K562 (cell line): ENCODE measurements at regions not wholly inside any gene's neighbourhood (a gene's known extent, or its start where the extent isn't known, plus 50 kb on each side); places are given as distances from the start of the nearest gene placed in this dataset.

Source experiments
- MXI1 ChIP-seq: IDR thresholded peaks from 2 replicates; pipeline ENCODE4 v1.6.1; 2011; ENCODE audit warnings: low read depth, mild to moderate bottlenecking, improper control_type of control experiment, low read length
- NELFE ChIP-seq: IDR thresholded peaks from 2 replicates; pipeline ENCODE4 v1.6.1; 2011; ENCODE audit warnings: mild to moderate bottlenecking; ENCODE audit not compliant: insufficient read depth, insufficient read length
- NR3C1 ChIP-seq: sonication (generic); formaldehyde crosslinking; IDR thresholded peaks from 2 replicates; pipeline ENCODE4 v1.8.1; 2022; ENCODE audit warnings: missing genetic modification reagents
- SAFB2 ChIP-seq: fragments of 200-400 bp; formaldehyde crosslinking; IDR thresholded peaks from 2 replicates; pipeline ENCODE4 v1.6.1; 2018; ENCODE audit warnings: borderline replicate concordance, low read length, low read depth, moderate library complexity; ENCODE audit not compliant: severe bottlenecking
- SIRT6 ChIP-seq: IDR thresholded peaks from one replicate; pipeline ENCODE4 v1.6.1; 2012; ENCODE audit warnings: low read depth, mild to moderate bottlenecking, control low read depth, inconsistent platforms, low read length, moderate library complexity
- SP1 ChIP-seq: sonication (generic); formaldehyde crosslinking; IDR thresholded peaks from 2 replicates; pipeline ENCODE4 v1.8.1; 2022; ENCODE audit warnings: mild to moderate bottlenecking, missing genetic modification reagents
- STAG1 ChIP-seq: sonication (generic); formaldehyde crosslinking; IDR thresholded peaks from 2 replicates; pipeline ENCODE4 v1.5.0; 2020; ENCODE audit warnings: missing genetic modification reagents, borderline replicate concordance
- ZNF717 ChIP-seq: fragments of 250-450 bp; sonication (Bioruptor Pico); IDR thresholded peaks from 2 replicates; pipeline ENCODE4 v1.5.0; 2021
- TF ChIP-seq, protein P1 (sequence below): fragments of 250-450 bp; sonication (Bioruptor Pico); IDR thresholded peaks from 2 replicates; pipeline ENCODE4 v1.5.0; 2020; ENCODE audit warnings: mild to moderate bottlenecking, borderline replicate concordance
- TF ChIP-seq, protein P2 (sequence below): sonication (generic); formaldehyde crosslinking; IDR thresholded peaks from 2 replicates; pipeline ENCODE4 v1.8.1; 2023; ENCODE audit warnings: mild to moderate bottlenecking, missing genetic modification reagents
- TF ChIP-seq, protein P3 (sequence below), 3 experiments: IDR thresholded peaks in 2 of 3; conservative IDR thresholded peaks in 1 of 3; 2 replicates each; pipeline ENCODE4 v1.5.1; 2011 to 2012; ENCODE audit warnings: low read length in 3 of 3, mild to moderate bottlenecking in 3 of 3, control low read depth in 2 of 3, improper control_type of control experiment in 1 of 3, inconsistent platforms in 1 of 3, low read depth in 1 of 3, mixed read lengths in 1 of 3, moderate library complexity in 1 of 3; ENCODE audit not compliant: insufficient read depth in 2 of 3

GRCh38 chr2:173654896-173655265, 300.2 kb downstream of the CDCA7 start:
- TF ChIP-seq SIRT6: no peak
- TF ChIP-seq SP1 (CRISPR knock-in tag): no peak
- TF ChIP-seq NR3C1 (CRISPR knock-in tag): no peak
- no peak for TF ChIP-seq SAFB2
- no peak for TF ChIP-seq ZNF717 (CRISPR knock-in tag)
- TF ChIP-seq, protein P1, sequence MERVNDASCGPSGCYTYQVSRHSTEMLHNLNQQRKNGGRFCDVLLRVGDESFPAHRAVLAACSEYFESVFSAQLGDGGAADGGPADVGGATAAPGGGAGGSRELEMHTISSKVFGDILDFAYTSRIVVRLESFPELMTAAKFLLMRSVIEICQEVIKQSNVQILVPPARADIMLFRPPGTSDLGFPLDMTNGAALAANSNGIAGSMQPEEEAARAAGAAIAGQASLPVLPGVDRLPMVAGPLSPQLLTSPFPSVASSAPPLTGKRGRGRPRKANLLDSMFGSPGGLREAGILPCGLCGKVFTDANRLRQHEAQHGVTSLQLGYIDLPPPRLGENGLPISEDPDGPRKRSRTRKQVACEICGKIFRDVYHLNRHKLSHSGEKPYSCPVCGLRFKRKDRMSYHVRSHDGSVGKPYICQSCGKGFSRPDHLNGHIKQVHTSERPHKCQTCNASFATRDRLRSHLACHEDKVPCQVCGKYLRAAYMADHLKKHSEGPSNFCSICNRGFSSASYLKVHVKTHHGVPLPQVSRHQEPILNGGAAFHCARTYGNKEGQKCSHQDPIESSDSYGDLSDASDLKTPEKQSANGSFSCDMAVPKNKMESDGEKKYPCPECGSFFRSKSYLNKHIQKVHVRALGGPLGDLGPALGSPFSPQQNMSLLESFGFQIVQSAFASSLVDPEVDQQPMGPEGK (CRISPR knock-in tag): no peak
- TF ChIP-seq, protein P2, sequence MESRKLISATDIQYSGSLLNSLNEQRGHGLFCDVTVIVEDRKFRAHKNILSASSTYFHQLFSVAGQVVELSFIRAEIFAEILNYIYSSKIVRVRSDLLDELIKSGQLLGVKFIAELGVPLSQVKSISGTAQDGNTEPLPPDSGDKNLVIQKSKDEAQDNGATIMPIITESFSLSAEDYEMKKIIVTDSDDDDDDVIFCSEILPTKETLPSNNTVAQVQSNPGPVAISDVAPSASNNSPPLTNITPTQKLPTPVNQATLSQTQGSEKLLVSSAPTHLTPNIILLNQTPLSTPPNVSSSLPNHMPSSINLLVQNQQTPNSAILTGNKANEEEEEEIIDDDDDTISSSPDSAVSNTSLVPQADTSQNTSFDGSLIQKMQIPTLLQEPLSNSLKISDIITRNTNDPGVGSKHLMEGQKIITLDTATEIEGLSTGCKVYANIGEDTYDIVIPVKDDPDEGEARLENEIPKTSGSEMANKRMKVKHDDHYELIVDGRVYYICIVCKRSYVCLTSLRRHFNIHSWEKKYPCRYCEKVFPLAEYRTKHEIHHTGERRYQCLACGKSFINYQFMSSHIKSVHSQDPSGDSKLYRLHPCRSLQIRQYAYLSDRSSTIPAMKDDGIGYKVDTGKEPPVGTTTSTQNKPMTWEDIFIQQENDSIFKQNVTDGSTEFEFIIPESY (CRISPR knock-in tag): no peak
- no peak for TF ChIP-seq STAG1 (CRISPR knock-in tag)
- TF ChIP-seq, protein P3, sequence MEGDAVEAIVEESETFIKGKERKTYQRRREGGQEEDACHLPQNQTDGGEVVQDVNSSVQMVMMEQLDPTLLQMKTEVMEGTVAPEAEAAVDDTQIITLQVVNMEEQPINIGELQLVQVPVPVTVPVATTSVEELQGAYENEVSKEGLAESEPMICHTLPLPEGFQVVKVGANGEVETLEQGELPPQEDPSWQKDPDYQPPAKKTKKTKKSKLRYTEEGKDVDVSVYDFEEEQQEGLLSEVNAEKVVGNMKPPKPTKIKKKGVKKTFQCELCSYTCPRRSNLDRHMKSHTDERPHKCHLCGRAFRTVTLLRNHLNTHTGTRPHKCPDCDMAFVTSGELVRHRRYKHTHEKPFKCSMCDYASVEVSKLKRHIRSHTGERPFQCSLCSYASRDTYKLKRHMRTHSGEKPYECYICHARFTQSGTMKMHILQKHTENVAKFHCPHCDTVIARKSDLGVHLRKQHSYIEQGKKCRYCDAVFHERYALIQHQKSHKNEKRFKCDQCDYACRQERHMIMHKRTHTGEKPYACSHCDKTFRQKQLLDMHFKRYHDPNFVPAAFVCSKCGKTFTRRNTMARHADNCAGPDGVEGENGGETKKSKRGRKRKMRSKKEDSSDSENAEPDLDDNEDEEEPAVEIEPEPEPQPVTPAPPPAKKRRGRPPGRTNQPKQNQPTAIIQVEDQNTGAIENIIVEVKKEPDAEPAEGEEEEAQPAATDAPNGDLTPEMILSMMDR (IDR thresholded peaks at IDR 0.05 in 2 of 3, conservative IDR thresholded peaks at IDR 0.05 in 1 of 3; ENCODE audit: insufficient read depth in 2 of 3, low read depth in 1 of 3, low read length in 3 of 3): no peak
- TF ChIP-seq MXI1: no peak
- no peak for TF ChIP-seq NELFE
